MM.1S (cell line): ENCODE measurements at regions not wholly inside any gene's neighbourhood (a gene's known extent, or its start where the extent isn't known, plus 50 kb on each side); places are given as distances from the start of the nearest gene placed in this dataset.
"Not testable (repeated sequence)": the region's sequence is repeated elsewhere in the genome, so short reads cannot be mapped to it uniquely, and the experiment has no call there.

ENCODE experiments used
- EZH2 ChIP-seq: fragments of 300-600 bp; sonication (generic); optimal IDR thresholded peaks from 2 replicates; pipeline ENCODE3; 2017; ENCODE audit warnings: low read depth, mild to moderate bottlenecking, antibody characterized with exemption, low read length, mixed read lengths
- EZH2phosphoT487 ChIP-seq: fragments of 300-600 bp; sonication (generic); IDR thresholded peaks from 2 replicates; pipeline ENCODE4 v1.6.1; 2018; ENCODE audit warnings: antibody characterized with exemption, low read length
- TF ChIP-seq, protein P1 (sequence below): fragments of 300-600 bp; sonication (generic); IDR thresholded peaks from 2 replicates; pipeline ENCODE4 v1.5.1; 2016; ENCODE audit warnings: antibody characterized with exemption, low read length, mixed read lengths

DNA sequence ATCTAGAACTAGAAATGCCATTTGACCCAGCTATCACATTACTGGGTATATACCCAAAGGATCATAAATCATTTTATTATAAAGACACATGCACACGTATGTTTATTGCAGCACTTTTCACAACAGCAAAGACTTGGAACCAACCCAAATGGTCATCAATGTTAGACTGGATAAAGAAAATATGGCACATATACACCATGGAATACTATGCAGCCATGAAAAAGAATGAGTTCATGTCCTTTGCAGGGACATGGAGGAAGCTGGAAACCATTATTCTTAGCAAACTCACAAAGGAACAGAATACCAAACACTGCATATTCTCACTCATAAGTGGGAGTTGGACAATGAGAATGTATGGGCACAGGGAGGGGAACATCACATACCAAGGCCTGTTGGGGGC, 233.7 kb downstream of the RCHY1 start:
- TF ChIP-seq, protein P1, sequence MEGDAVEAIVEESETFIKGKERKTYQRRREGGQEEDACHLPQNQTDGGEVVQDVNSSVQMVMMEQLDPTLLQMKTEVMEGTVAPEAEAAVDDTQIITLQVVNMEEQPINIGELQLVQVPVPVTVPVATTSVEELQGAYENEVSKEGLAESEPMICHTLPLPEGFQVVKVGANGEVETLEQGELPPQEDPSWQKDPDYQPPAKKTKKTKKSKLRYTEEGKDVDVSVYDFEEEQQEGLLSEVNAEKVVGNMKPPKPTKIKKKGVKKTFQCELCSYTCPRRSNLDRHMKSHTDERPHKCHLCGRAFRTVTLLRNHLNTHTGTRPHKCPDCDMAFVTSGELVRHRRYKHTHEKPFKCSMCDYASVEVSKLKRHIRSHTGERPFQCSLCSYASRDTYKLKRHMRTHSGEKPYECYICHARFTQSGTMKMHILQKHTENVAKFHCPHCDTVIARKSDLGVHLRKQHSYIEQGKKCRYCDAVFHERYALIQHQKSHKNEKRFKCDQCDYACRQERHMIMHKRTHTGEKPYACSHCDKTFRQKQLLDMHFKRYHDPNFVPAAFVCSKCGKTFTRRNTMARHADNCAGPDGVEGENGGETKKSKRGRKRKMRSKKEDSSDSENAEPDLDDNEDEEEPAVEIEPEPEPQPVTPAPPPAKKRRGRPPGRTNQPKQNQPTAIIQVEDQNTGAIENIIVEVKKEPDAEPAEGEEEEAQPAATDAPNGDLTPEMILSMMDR, result not testable (repeated sequence)
- not testable (repeated sequence) for TF ChIP-seq EZH2, EZH2phosphoT487
